ENCODE measurements at regions not wholly inside any gene's neighbourhood (a gene's known extent, or its start where the extent isn't known, plus 50 kb on each side); places are given as distances from the start of the nearest gene placed in this dataset.
A peak's percentile ranks its signal among the peaks of the same experiment; 100 is the strongest.

DNA sequence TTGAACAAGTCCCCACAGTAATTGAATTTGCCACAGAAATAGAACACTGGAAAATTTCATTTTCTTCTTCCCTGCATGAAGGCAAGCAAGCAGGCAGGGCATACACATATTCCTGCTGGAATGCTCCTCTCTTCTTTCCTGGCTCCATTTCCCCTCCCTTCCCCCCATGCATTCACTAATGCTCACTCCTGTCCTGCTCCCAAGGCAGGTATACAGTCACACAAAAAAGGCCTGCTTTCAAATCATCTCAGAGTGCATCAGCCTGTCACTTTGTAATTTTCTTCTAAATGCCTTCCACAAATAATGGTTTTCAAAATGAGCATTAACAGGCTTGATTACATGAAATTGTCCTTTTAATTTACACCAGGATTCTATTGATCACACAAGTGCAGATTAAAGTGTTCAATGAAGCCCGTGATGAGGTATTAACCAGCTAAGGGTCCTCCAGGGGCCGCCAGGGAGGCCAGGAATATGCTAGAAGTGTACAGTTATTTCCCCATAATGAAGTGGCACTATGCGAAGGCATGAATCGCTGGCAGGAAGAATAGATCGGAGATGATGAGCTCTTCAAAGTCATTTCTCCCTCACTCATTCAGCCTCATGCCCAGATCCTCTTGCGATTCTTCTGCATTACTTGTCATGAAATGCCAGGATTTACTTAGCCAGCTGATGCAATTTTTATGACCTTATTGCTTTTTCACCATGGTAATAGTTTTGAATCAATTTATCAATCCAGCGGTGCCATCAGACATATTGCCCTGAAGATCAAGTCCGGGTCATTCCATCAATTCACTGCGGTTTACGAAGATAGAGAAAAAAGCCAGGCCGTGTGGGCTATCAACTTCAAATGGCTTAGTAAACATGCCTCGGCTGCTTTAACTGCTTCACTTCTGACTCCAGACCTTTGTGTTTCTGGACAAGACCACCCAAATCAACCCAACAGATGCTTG lies 243.5 kb downstream of the GPAT3 start:
- no peak for DNase-seq (ENCODE audit: low spot score)
- TF ChIP-seq, protein P1, sequence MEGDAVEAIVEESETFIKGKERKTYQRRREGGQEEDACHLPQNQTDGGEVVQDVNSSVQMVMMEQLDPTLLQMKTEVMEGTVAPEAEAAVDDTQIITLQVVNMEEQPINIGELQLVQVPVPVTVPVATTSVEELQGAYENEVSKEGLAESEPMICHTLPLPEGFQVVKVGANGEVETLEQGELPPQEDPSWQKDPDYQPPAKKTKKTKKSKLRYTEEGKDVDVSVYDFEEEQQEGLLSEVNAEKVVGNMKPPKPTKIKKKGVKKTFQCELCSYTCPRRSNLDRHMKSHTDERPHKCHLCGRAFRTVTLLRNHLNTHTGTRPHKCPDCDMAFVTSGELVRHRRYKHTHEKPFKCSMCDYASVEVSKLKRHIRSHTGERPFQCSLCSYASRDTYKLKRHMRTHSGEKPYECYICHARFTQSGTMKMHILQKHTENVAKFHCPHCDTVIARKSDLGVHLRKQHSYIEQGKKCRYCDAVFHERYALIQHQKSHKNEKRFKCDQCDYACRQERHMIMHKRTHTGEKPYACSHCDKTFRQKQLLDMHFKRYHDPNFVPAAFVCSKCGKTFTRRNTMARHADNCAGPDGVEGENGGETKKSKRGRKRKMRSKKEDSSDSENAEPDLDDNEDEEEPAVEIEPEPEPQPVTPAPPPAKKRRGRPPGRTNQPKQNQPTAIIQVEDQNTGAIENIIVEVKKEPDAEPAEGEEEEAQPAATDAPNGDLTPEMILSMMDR (IDR thresholded peaks at IDR 0.05; ENCODE audit: extremely low read depth, missing control alignments): no peak

DNA sequence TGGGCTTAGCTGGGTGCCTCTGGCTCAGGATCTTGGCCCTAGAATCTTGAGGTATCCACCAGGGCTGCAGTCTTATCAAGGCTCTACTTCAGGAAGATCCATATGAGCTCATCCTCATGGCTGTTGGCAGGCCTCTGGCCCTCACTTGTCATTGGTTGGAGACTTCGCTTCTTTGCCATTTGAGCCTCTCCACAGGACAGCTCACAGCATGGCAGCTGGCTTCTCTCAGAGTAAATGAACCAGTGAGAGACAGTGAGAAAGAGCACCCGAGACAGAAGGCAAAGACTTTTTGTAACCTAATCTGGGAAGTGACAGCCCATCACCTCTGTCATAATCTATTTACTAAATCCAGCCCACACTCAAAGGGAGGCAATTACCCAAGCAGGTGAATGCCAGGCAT lies 236.8 kb downstream of the GPAT3 start:
- no peak for DNase-seq (ENCODE audit: low spot score)
- TF ChIP-seq, protein P1 (IDR thresholded peaks at IDR 0.05; ENCODE audit: extremely low read depth, missing control alignments): no peak

DNA sequence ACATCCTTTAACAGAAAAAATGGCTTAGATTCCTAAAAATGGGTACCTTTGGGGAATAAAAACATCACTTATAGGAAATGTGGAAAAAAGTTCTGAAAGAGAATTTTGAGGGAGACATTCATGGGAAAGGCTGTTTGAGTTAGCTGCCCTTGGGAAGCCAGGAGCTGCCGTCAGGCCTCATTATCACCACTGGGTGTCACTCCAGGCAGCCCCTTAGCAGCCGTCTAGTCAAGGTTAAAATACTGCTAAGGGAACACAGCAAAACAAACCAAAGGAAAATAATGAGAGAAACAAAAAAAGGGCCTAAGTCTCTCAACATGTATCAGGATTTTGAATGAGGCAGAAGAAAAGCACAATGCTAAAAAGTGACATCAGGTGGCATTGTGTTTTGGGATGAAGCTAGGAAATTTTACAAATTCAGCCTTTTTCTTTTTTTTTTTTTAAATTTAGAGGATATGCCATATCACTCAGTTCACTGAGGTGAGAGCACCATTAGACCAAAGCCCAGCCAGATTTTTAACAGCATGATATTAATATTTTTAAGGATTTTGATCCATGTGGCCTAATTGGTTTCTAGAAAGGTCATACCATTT lies 235.3 kb downstream of the GPAT3 start:
- TF ChIP-seq, protein P1 (IDR thresholded peaks at IDR 0.05; ENCODE audit: extremely low read depth, missing control alignments): no peak
- DNase-seq (ENCODE audit: low spot score): peak; percentile 23

DNA sequence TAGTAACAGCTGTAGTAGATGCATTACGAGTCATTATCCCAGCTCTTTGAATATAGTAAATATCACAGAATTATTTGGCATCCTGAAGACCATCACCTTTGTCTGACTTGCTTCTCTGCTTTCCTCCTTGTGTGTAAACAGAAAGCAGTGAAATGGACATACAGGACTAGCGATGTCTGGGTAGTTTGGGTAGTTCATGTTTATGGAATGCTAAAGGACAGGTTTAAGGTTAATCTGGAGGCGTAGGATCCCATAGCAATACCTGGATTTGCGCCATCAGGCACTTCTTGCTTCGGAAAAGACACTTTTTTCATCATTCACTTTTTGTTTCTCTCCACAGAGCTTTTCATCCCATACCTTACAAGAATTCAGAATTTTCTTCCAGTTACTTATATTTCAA lies 232.2 kb downstream of the GPAT3 start:
- DNase-seq (ENCODE audit: low spot score): no peak
- TF ChIP-seq, protein P1 (IDR thresholded peaks at IDR 0.05; ENCODE audit: extremely low read depth, missing control alignments): no peak

DNA sequence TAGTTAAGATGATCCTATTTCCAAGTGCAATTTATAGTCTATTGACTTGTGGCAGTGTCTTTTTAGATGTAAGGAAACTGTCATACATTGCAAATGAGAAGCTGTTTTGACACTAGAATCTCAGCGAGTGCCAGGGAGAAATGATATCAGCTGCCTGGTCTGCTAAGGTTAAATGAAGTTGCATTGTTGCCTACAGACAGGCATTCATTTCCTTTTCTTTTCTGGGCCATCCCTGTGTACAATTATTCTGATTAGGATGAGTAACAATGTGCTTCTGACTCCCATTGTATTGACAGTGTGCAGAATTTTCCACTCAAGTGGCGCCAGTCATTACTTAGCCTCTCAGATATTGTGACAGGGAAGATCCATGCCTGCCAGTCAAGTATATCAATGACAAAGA lies 231.2 kb downstream of the GPAT3 start:
- TF ChIP-seq, protein P1 (IDR thresholded peaks at IDR 0.05; ENCODE audit: extremely low read depth, missing control alignments): no peak
- no peak for DNase-seq (ENCODE audit: low spot score)

DNA sequence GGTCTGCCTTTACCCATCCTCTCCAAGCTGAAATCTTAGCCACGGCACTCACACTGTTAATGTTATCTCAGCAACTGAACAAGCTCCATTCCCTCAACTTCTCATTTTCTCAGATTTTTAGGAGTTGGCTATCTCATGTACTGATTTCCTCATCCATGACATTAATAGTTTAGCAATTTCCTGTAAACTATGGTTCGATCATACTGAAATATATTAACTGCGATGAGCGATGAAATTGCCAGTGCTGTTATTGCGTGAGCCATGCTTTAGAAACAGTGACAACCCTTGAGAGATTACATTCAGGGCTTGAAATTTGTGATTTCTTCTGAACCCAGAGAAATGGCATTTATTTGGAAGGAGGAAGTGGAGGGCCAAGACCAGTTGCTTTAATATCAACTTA lies 223.7 kb downstream of the GPAT3 start:
- no peak for DNase-seq (ENCODE audit: low spot score)
- TF ChIP-seq, protein P1 (IDR thresholded peaks at IDR 0.05; ENCODE audit: extremely low read depth, missing control alignments): no peak

DNA sequence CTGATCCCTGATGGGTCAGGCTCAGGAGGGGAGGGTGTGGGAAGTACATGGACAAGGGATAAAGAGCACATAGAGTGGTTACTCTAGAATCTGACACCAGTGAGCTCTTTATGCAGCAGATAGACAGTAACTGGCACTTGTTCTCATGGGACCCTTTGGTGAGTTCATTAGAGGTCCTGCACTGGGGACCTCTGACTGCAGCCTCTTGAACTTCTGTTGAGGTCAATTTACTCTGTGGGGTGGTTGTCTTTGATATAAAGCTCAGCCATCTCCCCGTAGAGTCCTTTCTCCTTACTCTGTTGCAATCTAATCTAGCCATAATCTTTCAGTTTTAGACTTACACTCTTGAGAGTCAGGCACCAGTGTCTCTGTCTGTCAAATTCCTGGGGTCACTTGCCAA lies 222.4 kb downstream of the GPAT3 start:
- TF ChIP-seq, protein P1 (IDR thresholded peaks at IDR 0.05; ENCODE audit: extremely low read depth, missing control alignments): no peak
- DNase-seq (ENCODE audit: low spot score): no peak
